ENCODE measurements at regions not wholly inside any gene's neighbourhood (a gene's known extent, or its start where the extent isn't known, plus 50 kb on each side); places are given as distances from the start of the nearest gene placed in this dataset.

DNA sequence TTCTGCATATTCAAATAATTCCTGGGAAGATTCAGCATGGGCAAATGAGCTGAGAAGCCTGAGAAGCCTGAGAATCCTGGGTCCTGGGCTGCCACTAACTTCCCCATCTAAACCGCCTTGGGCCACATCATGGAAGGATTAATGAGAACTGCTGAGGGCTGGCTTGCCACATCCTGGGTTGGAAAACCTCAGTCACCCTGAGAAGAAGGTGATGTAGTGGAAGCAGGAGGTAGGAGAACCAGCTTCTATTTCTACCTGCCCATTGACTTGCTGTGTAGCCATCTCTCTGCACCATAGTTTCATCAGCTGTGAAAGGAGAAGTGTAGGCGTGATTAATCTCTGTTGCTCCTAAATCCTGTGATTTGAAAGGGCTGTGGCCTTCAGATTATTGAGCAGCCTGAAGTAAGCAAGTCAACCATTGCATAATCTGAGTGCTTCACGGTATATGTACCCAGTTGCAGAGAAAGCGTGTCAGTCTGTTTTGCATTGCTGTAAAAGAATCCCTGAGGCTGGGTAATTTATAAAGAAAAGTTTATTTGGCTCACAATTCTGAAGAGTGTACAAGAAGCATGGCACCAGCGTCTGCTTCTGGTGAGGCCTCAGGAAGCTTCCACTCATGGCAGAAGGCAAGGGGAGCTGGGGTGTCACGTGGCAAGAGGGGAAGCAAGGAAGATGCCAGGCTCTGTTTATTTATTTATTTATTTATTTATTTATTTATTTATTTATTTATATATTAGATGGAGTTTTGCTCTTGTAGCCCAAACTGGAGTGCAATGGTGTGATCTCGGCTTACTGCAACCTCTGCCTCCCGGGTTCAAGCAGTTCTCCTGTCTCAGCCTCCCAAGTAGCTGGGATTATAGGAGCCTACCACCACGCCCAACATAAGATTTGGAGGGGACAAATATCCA, 140.9 kb upstream of the ATP6AP2 start:
- no peaks in the 10 kb centered on the region for H3K36me3 Mint-ChIP-seq (ENCODE audit: insufficient read depth, unreplicated experiment)
- no TSS peak for BruUV-seq (replicated peaks)

GRCh38 chrX:40437348-40437747, 143.4 kb upstream of the ATP6AP2 start:
- intact Hi-C loops (cut with micrococcal nuclease; ENCODE audit: unreplicated experiment) = no loop called here
- Mint-ChIP-seq H3K4me1 (ENCODE audit: low read depth, unreplicated experiment) (no peaks in the 10 kb centered on the region), H3K9me3 (ENCODE audit: low read depth, unreplicated experiment) (no peaks in the 10 kb centered on the region), H3K4me3 (ENCODE audit: low read depth, unreplicated experiment) (no peak overlapping the region), H3K27ac (ENCODE audit: unreplicated experiment) (no peak overlapping the region), H3K36me3 (ENCODE audit: insufficient read depth, unreplicated experiment) (no peaks in the 10 kb centered on the region), H3K27me3 (ENCODE audit: unreplicated experiment) (peaks cover 39% of the 10 kb centered on the region)
- TF ChIP-seq CTCF (IDR thresholded peaks at IDR 0.05; ENCODE audit: unreplicated experiment) = no peak
- no TSS peak for BruUV-seq (replicated peaks)
- CTCF ChIA-PET = no interaction called here
- no peak for DNase-seq

More for the DNA sequence above, 140.9 kb upstream of the ATP6AP2 start:
- TF ChIP-seq CTCF (IDR thresholded peaks at IDR 0.05; ENCODE audit: unreplicated experiment) = no peak
- DNase-seq = no peak
- H3K27me3 Mint-ChIP-seq (ENCODE audit: unreplicated experiment) = peaks cover 52% of the 10 kb centered on the region
- CTCF ChIA-PET = no interaction called here
- H3K4me1 Mint-ChIP-seq (ENCODE audit: low read depth, unreplicated experiment) = no peaks in the 10 kb centered on the region
- no peaks in the 10 kb centered on the region for H3K9me3 Mint-ChIP-seq (ENCODE audit: low read depth, unreplicated experiment)
- intact Hi-C loops (cut with micrococcal nuclease; ENCODE audit: unreplicated experiment) = no loop called here
- no peak overlapping the region for H3K27ac Mint-ChIP-seq (ENCODE audit: unreplicated experiment)
- H3K4me3 Mint-ChIP-seq (ENCODE audit: low read depth, unreplicated experiment) = no peak overlapping the region

GRCh38 chrX:40434947-40435346, 145.8 kb upstream of the ATP6AP2 start:
- no peak overlapping the region for H3K27ac Mint-ChIP-seq (ENCODE audit: unreplicated experiment)
- BruUV-seq (replicated peaks) = no TSS peak
- no peak overlapping the region for H3K4me3 Mint-ChIP-seq (ENCODE audit: low read depth, unreplicated experiment)
- peaks cover 18% of the 10 kb centered on the region for H3K27me3 Mint-ChIP-seq (ENCODE audit: unreplicated experiment)
- peaks cover 2% of the 10 kb centered on the region for H3K9me3 Mint-ChIP-seq (ENCODE audit: low read depth, unreplicated experiment)
- DNase-seq = no peak
- H3K4me1 Mint-ChIP-seq (ENCODE audit: low read depth, unreplicated experiment) = no peaks in the 10 kb centered on the region
- intact Hi-C loops (cut with micrococcal nuclease; ENCODE audit: unreplicated experiment) = no loop called here
- CTCF ChIA-PET = no interaction called here
- H3K36me3 Mint-ChIP-seq (ENCODE audit: insufficient read depth, unreplicated experiment) = no peaks in the 10 kb centered on the region
- TF ChIP-seq CTCF (IDR thresholded peaks at IDR 0.05; ENCODE audit: unreplicated experiment) = no peak

- intact Hi-C loops (cut with micrococcal nuclease; ENCODE audit: unreplicated experiment) = no loop called here
- H3K36me3 Mint-ChIP-seq (ENCODE audit: insufficient read depth, unreplicated experiment) = no peaks in the 10 kb centered on the region
- no peak for DNase-seq
- peaks cover 18% of the 10 kb centered on the region for H3K27me3 Mint-ChIP-seq (ENCODE audit: unreplicated experiment)
- H3K9me3 Mint-ChIP-seq (ENCODE audit: low read depth, unreplicated experiment) = peaks cover 2% of the 10 kb centered on the region
- no peak for TF ChIP-seq CTCF (IDR thresholded peaks at IDR 0.05; ENCODE audit: unreplicated experiment)
- CTCF ChIA-PET = no interaction called here
- H3K4me1 Mint-ChIP-seq (ENCODE audit: low read depth, unreplicated experiment) = no peaks in the 10 kb centered on the region
- H3K27ac Mint-ChIP-seq (ENCODE audit: unreplicated experiment) = no peak overlapping the region
- BruUV-seq (replicated peaks) = no TSS peak
- no peak overlapping the region for H3K4me3 Mint-ChIP-seq (ENCODE audit: low read depth, unreplicated experiment)
Measured at GRCh38 chrX:40434443-40434842, 146.3 kb upstream of the ATP6AP2 start.
